ENCODE measurements at regions not wholly inside any gene's neighbourhood (a gene's known extent, or its start where the extent isn't known, plus 50 kb on each side); places are given as distances from the start of the nearest gene placed in this dataset.

DNA sequence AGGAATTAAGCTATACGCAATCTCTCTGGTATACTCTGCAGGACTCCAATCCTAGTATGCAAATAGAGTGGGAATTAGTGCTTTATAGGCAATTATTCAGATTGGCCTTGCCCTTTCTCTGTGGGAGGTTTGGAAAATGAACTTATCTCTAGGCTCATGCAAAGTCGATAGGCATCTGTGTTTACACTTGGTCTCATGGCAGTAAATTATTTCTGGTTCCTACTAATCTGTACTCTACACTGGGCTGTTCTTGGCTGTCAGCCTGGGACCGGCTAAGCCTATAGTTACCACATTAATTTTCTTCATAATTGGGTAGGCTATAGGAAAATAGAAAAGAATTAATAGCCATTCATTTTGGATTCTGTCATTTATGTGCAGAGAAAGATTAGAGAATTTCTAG lies 544.6 kb downstream of the AMY1C start:
- CTCF ChIA-PET: no interaction called here
- no peak for FAIRE-seq
- Histone ChIP-seq H3K4me2 (ENCODE audit: insufficient read depth, low read length) (no peak overlapping the region), H3K9me1 (replicated peaks; ENCODE audit: control insufficient read depth, extremely low read depth, insufficient read depth, low read length) (no peaks in the 10 kb centered on the region), H3K4me1 (ENCODE audit: control insufficient read depth, extremely low read depth, insufficient read depth, low read length) (no peaks in the 10 kb centered on the region), H3K9me3 (replicated peaks; ENCODE audit: control insufficient read depth, insufficient read depth, low read length) (peaks cover 3% of the 10 kb centered on the region), H3K9ac (replicated peaks; ENCODE audit: extremely low read depth, insufficient read depth, low read length) (no peak overlapping the region), H3K27ac (ENCODE audit: insufficient read depth, low read depth, low read length) (no peak overlapping the region), H4K20me1 (replicated peaks; ENCODE audit: control insufficient read depth, extremely low read depth, insufficient read depth, low read length) (no peaks in the 10 kb centered on the region), H2AFZ (ENCODE audit: low read depth, low read length) (no peak overlapping the region), H3K79me2 (ENCODE audit: control insufficient read depth, insufficient read depth, low read length) (no peaks in the 10 kb centered on the region), H3K36me3 (ENCODE audit: control insufficient read depth in 2 of 2, extremely low read depth in 1 of 2, insufficient read depth in 2 of 2, low read length in 2 of 2) (no peaks in the 10 kb centered on the region), H3K4me3 (replicated peaks in 1 of 3; ENCODE audit: insufficient read depth in 1 of 3, low read depth in 1 of 3, low read length in 3 of 3) (no peak overlapping the region), H3K27me3 (ENCODE audit: control insufficient read depth in 2 of 2, insufficient read depth in 2 of 2, low read length in 2 of 2) (no peaks in the 10 kb centered on the region)
- BruUV-seq (replicated peaks): no TSS peak
- intact Hi-C loops (cut with micrococcal nuclease): no loop called here
- DNase-seq (ENCODE audit: low read depth, low spot score): no peak
- dilution Hi-C loops (cut with MboI; ENCODE audit: extremely low pct_ligation_motif_present, low sequenced_read_pairs): no loop called here
- no peak for TF ChIP-seq MYC (IDR thresholded peaks at IDR 0.05; ENCODE audit: low read depth, low read length)
- POLR2A ChIA-PET: no interaction called here

DNA sequence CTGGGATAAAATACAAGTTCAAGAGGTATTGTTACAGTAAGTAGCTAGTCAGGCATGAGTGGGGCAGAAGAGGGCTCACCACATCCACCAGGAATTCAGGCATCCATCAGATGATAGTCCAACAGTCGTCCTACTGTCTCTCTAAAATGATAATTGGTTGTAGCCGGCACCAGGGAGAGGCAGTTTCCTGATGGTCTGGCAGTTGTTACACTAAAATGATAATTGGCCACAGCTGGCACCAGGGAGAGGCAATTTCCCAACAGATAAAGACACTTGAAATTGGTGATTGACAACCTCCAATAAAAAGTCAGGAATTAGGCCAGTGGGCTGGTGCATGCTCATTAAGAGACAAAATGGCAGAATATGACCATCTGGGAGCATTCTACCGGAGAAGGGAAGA lies 545.8 kb downstream of the AMY1C start:
- H3K9ac ChIP-seq (replicated peaks; ENCODE audit: extremely low read depth, insufficient read depth, low read length): no peak overlapping the region
- no peak overlapping the region for H3K27ac ChIP-seq (ENCODE audit: insufficient read depth, low read depth, low read length)
- dilution Hi-C loops (cut with MboI; ENCODE audit: extremely low pct_ligation_motif_present, low sequenced_read_pairs): no loop called here
- ChIA-PET POLR2A (no interaction called here), CTCF (no interaction called here)
- no TSS peak for BruUV-seq (replicated peaks)
- H3K4me3 ChIP-seq (replicated peaks in 1 of 3; ENCODE audit: insufficient read depth in 1 of 3, low read depth in 1 of 3, low read length in 3 of 3): no peak overlapping the region
- H3K27me3 ChIP-seq (ENCODE audit: control insufficient read depth in 2 of 2, insufficient read depth in 2 of 2, low read length in 2 of 2): no peaks in the 10 kb centered on the region
- no peaks in the 10 kb centered on the region for H3K36me3 ChIP-seq (ENCODE audit: control insufficient read depth in 2 of 2, extremely low read depth in 1 of 2, insufficient read depth in 2 of 2, low read length in 2 of 2)
- DNase-seq (ENCODE audit: low read depth, low spot score) (no peak), FAIRE-seq (no peak)
- no peaks in the 10 kb centered on the region for H3K9me1 ChIP-seq (replicated peaks; ENCODE audit: control insufficient read depth, extremely low read depth, insufficient read depth, low read length)
- no peaks in the 10 kb centered on the region for H3K79me2 ChIP-seq (ENCODE audit: control insufficient read depth, insufficient read depth, low read length)
- peaks cover 3% of the 10 kb centered on the region for H3K9me3 ChIP-seq (replicated peaks; ENCODE audit: control insufficient read depth, insufficient read depth, low read length)
- H3K4me1 ChIP-seq (ENCODE audit: control insufficient read depth, extremely low read depth, insufficient read depth, low read length): no peaks in the 10 kb centered on the region
- TF ChIP-seq, protein P1, sequence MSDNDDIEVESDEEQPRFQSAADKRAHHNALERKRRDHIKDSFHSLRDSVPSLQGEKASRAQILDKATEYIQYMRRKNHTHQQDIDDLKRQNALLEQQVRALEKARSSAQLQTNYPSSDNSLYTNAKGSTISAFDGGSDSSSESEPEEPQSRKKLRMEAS (IDR thresholded peaks at IDR 0.05; ENCODE audit: insufficient read depth, insufficient read length): no peak
- TF ChIP-seq POLR2AphosphoS5 (IDR thresholded peaks at IDR 0.05; ENCODE audit: insufficient read depth, low read depth, low read length) (no peak), FOS (IDR thresholded peaks at IDR 0.05; ENCODE audit: borderline replicate concordance, insufficient read depth, low read length) (no peak), POLR2A (IDR thresholded peaks at IDR 0.05; ENCODE audit: low read depth, low read length) (no peak)
- no peaks in the 10 kb centered on the region for H4K20me1 ChIP-seq (replicated peaks; ENCODE audit: control insufficient read depth, extremely low read depth, insufficient read depth, low read length)
- no peak overlapping the region for H2AFZ ChIP-seq (ENCODE audit: low read depth, low read length)
- intact Hi-C loops (cut with micrococcal nuclease): no loop called here
- H3K4me2 ChIP-seq (ENCODE audit: insufficient read depth, low read length): no peak overlapping the region

Measured in endothelial cell of umbilical vein (primary cell).